ENCODE measurements at regions not wholly inside any gene's neighbourhood (a gene's known extent, or its start where the extent isn't known, plus 50 kb on each side); places are given as distances from the start of the nearest gene placed in this dataset.

DNA sequence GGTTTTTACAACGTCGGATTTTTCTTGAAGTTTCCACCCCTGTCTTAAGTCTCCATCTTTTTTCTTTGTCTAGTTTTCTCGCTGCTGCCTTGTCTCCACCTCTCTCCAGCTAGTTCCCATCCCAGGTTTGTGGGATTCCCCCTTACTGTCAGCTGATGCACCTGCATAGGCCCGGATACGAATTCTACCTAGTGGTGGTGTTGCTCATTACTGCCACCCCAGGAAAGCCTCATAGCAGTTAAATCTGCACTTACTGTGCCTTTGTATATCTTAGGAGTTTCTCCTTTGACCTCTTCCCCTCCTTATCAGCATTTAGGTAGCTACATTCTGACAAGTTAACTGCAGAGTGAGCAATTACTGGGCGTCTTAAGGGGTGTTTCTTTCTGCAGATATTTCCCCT lies 1693.1 kb upstream of the TENM3 start:
- peaks cover 6% of the 10 kb centered on the region for H3K9me3 ChIP-seq (ENCODE audit: control insufficient read depth, low read length)
- H3K4me1 ChIP-seq (ENCODE audit: control insufficient read depth, insufficient read depth, low read length, poor library complexity, severe bottlenecking): no peaks in the 10 kb centered on the region
- H3K36me3 ChIP-seq (ENCODE audit: control insufficient read depth, insufficient read depth, low read length): no peaks in the 10 kb centered on the region
- H3K27ac ChIP-seq (ENCODE audit: low read depth, low read length, severe bottlenecking): no peak overlapping the region
- 77 to 97% methylated on average over 3 of the region's 6 CpGs for WGBS, 2 experiments (ENCODE audit: insufficient coverage in 2 of 2)
- H3K4me3 ChIP-seq (ENCODE audit: extremely low read depth, insufficient read depth, low read length, poor library complexity, severe bottlenecking): no peak overlapping the region

DNA sequence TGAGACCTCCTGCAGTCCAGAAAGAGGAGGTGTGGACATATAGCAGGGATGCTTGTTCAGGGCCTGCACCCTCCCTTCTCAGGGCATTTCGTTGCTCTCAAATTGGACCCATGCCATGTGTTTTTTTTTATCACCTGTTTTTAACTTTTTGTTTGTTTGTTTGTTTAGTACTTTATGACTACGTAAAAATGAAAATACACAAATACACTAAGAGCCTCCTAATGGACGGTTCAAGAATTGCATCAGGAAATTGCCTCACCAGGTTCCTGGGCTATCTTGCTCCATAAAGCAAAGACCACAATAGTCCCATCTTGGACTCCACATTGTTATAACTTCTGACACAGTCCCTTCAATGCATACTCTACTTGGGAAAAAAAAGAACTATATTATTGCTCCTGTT lies 1685.9 kb upstream of the TENM3 start:
- no peaks in the 10 kb centered on the region for H3K4me1 ChIP-seq (ENCODE audit: control insufficient read depth, insufficient read depth, low read length, poor library complexity, severe bottlenecking)
- H3K27ac ChIP-seq (ENCODE audit: low read depth, low read length, severe bottlenecking): no peak overlapping the region
- 100% methylated on average over 1 of the region's 3 CpGs for WGBS, 2 experiments (ENCODE audit: insufficient coverage in 2 of 2)
- H3K9me3 ChIP-seq (ENCODE audit: control insufficient read depth, low read length): no peaks in the 10 kb centered on the region
- H3K36me3 ChIP-seq (ENCODE audit: control insufficient read depth, insufficient read depth, low read length): no peaks in the 10 kb centered on the region
- H3K4me3 ChIP-seq (ENCODE audit: extremely low read depth, insufficient read depth, low read length, poor library complexity, severe bottlenecking): no peak overlapping the region

DNA sequence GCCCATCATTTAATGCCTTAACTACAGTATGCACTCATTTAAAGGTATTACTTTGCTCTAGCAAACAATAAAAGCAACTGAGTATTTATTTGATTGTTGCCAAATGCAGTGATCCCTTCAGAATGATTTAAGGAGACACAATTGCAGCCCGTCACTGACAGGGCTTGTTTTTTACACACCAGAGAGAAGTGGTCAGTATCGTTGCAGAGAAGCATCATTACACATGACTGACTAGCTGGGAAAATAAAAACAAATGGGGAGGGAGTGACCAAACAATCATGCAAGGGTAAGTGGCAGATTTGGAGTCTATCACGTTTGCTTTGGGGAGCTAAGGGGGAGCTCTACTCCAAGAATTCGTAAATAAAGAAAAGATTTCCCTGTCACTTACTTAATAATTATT lies 1685.3 kb upstream of the TENM3 start:
- Histone ChIP-seq H3K36me3 (ENCODE audit: control insufficient read depth, insufficient read depth, low read length) (no peaks in the 10 kb centered on the region), H3K27ac (ENCODE audit: low read depth, low read length, severe bottlenecking) (no peak overlapping the region), H3K4me3 (ENCODE audit: extremely low read depth, insufficient read depth, low read length, poor library complexity, severe bottlenecking) (no peak overlapping the region), H3K4me1 (ENCODE audit: control insufficient read depth, insufficient read depth, low read length, poor library complexity, severe bottlenecking) (no peaks in the 10 kb centered on the region), H3K9me3 (ENCODE audit: control insufficient read depth, low read length) (no peaks in the 10 kb centered on the region)
- 82 to 100% methylated on average over 2 of the region's 4 CpGs for WGBS, 2 experiments (ENCODE audit: insufficient coverage in 2 of 2)

- Histone ChIP-seq H3K4me3 (ENCODE audit: extremely low read depth, insufficient read depth, low read length, poor library complexity, severe bottlenecking) (no peak overlapping the region), H3K4me1 (ENCODE audit: control insufficient read depth, insufficient read depth, low read length, poor library complexity, severe bottlenecking) (no peaks in the 10 kb centered on the region), H3K27ac (ENCODE audit: low read depth, low read length, severe bottlenecking) (no peak overlapping the region), H3K36me3 (ENCODE audit: control insufficient read depth, insufficient read depth, low read length) (no peaks in the 10 kb centered on the region), H3K9me3 (ENCODE audit: control insufficient read depth, low read length) (no peaks in the 10 kb centered on the region)
- 63 to 75% methylated on average over 3 to 5 of the region's 7 CpGs for WGBS, 2 experiments (ENCODE audit: insufficient coverage in 2 of 2)
These were observed 1684.8 kb upstream of the TENM3 start for GRCh38 chr4:180558427-180558826.

DNA sequence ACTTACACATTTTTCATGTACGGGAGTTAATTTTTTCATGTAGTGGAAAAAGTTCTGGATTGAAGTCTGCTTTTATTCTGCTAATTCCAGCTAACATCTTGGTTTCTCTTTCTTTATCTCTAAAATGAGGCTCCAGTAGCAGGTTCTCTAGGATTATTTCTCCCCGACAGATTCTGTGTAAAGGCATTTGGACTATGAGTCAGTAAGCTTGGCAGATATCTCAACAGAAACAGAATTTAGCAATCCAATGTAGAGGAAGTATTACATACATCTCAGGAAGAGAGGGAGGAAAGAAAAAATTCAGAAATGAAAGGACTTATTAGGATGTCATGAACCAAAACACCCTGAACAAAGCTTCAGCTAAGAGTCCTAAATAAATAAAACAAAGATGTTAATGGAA lies 1682.3 kb upstream of the TENM3 start:
- no peaks in the 10 kb centered on the region for H3K9me3 ChIP-seq (ENCODE audit: control insufficient read depth, low read length)
- H3K27ac ChIP-seq (ENCODE audit: low read depth, low read length, severe bottlenecking): no peak overlapping the region
- WGBS, 2 experiments (ENCODE audit: insufficient coverage in 2 of 2): no CpG with 5 or more reads among the region's 2 CpGs
- no peaks in the 10 kb centered on the region for H3K36me3 ChIP-seq (ENCODE audit: control insufficient read depth, insufficient read depth, low read length)
- no peak overlapping the region for H3K4me3 ChIP-seq (ENCODE audit: extremely low read depth, insufficient read depth, low read length, poor library complexity, severe bottlenecking)
- no peaks in the 10 kb centered on the region for H3K4me1 ChIP-seq (ENCODE audit: control insufficient read depth, insufficient read depth, low read length, poor library complexity, severe bottlenecking)

DNA sequence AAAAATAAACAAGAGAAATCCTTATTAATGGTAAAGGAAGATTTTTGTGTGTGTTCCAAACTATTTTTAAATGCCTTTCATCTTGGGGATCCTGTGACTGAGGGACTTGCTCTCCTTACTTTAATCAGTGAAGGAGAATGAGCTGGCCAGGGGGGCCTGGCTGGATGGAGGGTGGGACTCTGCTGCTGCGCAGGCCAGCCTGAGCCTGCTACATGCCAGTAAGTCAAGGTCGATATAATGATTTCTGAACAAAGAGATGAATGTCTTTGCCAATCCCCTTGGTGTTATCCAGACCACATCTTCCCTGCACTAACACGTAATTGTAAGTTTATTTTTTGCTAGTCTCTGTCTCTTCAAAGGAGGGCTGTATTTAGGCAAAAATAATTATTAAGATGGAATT lies 1679.2 kb upstream of the TENM3 start:
- no peaks in the 10 kb centered on the region for H3K36me3 ChIP-seq (ENCODE audit: control insufficient read depth, insufficient read depth, low read length)
- H3K4me1 ChIP-seq (ENCODE audit: control insufficient read depth, insufficient read depth, low read length, poor library complexity, severe bottlenecking): no peaks in the 10 kb centered on the region
- H3K4me3 ChIP-seq (ENCODE audit: extremely low read depth, insufficient read depth, low read length, poor library complexity, severe bottlenecking): no peak overlapping the region
- no peak overlapping the region for H3K27ac ChIP-seq (ENCODE audit: low read depth, low read length, severe bottlenecking)
- H3K9me3 ChIP-seq (ENCODE audit: control insufficient read depth, low read length): no peaks in the 10 kb centered on the region
- 79 to 80% methylated on average over 2 of the region's 3 CpGs for WGBS, 2 experiments (ENCODE audit: insufficient coverage in 2 of 2)

- H3K27ac ChIP-seq (ENCODE audit: low read depth, low read length, severe bottlenecking): no peak overlapping the region
- H3K36me3 ChIP-seq (ENCODE audit: control insufficient read depth, insufficient read depth, low read length): no peaks in the 10 kb centered on the region
- WGBS, 2 experiments (ENCODE audit: insufficient coverage in 2 of 2): 87 to 92% methylated on average over 2 of the region's 5 CpGs
- no peak overlapping the region for H3K4me3 ChIP-seq (ENCODE audit: extremely low read depth, insufficient read depth, low read length, poor library complexity, severe bottlenecking)
- H3K4me1 ChIP-seq (ENCODE audit: control insufficient read depth, insufficient read depth, low read length, poor library complexity, severe bottlenecking): no peaks in the 10 kb centered on the region
- H3K9me3 ChIP-seq (ENCODE audit: control insufficient read depth, low read length): no peaks in the 10 kb centered on the region
These were observed 1678.8 kb upstream of the TENM3 start for GRCh38 chr4:180564448-180564847.

- Histone ChIP-seq H3K27ac (ENCODE audit: low read depth, low read length, severe bottlenecking) (no peak overlapping the region), H3K36me3 (ENCODE audit: control insufficient read depth, insufficient read depth, low read length) (no peaks in the 10 kb centered on the region), H3K9me3 (ENCODE audit: control insufficient read depth, low read length) (no peaks in the 10 kb centered on the region), H3K4me1 (ENCODE audit: control insufficient read depth, insufficient read depth, low read length, poor library complexity, severe bottlenecking) (no peaks in the 10 kb centered on the region), H3K4me3 (ENCODE audit: extremely low read depth, insufficient read depth, low read length, poor library complexity, severe bottlenecking) (no peak overlapping the region)
- 38 to 45% methylated on average over 2 of the region's 2 CpGs for WGBS, 2 experiments (ENCODE audit: insufficient coverage in 2 of 2)
These were observed 1677.3 kb upstream of the TENM3 start for GRCh38 chr4:180565856-180566431.

GRCh38 chr4:180566492-180566891 lies 1676.7 kb upstream of the TENM3 start:
- Histone ChIP-seq H3K4me3 (ENCODE audit: extremely low read depth, insufficient read depth, low read length, poor library complexity, severe bottlenecking) (no peak overlapping the region), H3K4me1 (ENCODE audit: control insufficient read depth, insufficient read depth, low read length, poor library complexity, severe bottlenecking) (no peaks in the 10 kb centered on the region), H3K36me3 (ENCODE audit: control insufficient read depth, insufficient read depth, low read length) (no peaks in the 10 kb centered on the region), H3K9me3 (ENCODE audit: control insufficient read depth, low read length) (no peaks in the 10 kb centered on the region), H3K27ac (ENCODE audit: low read depth, low read length, severe bottlenecking) (no peak overlapping the region)
- 43 to 92% methylated on average over 1 to 2 of the region's 2 CpGs for WGBS, 2 experiments (ENCODE audit: insufficient coverage in 2 of 2)

DNA sequence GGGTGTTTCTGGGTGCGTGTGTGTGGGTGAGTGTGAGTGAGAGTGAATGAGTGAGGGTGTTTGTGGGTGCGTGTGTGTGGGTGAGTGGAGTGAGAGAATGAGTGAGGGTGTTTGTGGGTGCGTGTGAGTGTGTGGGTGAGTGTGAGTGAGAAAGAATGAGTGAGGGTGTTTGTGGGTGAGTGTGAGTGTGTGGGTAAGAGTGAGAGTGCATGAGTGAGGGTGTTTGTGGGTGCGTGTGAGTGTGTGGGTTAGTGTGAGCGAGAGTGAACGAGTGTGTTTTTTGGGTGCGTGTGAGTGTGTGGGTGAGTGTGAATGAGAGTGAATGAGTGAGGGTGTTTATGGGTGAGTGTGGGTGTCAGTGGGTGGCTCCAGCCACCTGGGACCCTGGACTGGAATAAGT lies 1676.1 kb upstream of the TENM3 start:
- Histone ChIP-seq H3K9me3 (ENCODE audit: control insufficient read depth, low read length) (no peaks in the 10 kb centered on the region), H3K27ac (ENCODE audit: low read depth, low read length, severe bottlenecking) (no peak overlapping the region), H3K36me3 (ENCODE audit: control insufficient read depth, insufficient read depth, low read length) (no peaks in the 10 kb centered on the region), H3K4me3 (ENCODE audit: extremely low read depth, insufficient read depth, low read length, poor library complexity, severe bottlenecking) (no peak overlapping the region), H3K4me1 (ENCODE audit: control insufficient read depth, insufficient read depth, low read length, poor library complexity, severe bottlenecking) (no peaks in the 10 kb centered on the region)
- WGBS, 2 experiments (ENCODE audit: insufficient coverage in 2 of 2): 84 to 85% methylated on average over 6 to 7 of the region's 7 CpGs

GRCh38 chr4:180571516-180572055 lies 1671.6 kb upstream of the TENM3 start:
- Histone ChIP-seq H3K9me3 (ENCODE audit: control insufficient read depth, low read length) (no peaks in the 10 kb centered on the region), H3K4me1 (ENCODE audit: control insufficient read depth, insufficient read depth, low read length, poor library complexity, severe bottlenecking) (no peaks in the 10 kb centered on the region), H3K36me3 (ENCODE audit: control insufficient read depth, insufficient read depth, low read length) (no peaks in the 10 kb centered on the region), H3K27ac (ENCODE audit: low read depth, low read length, severe bottlenecking) (no peak overlapping the region), H3K4me3 (ENCODE audit: extremely low read depth, insufficient read depth, low read length, poor library complexity, severe bottlenecking) (no peak overlapping the region)
- WGBS, 2 experiments (ENCODE audit: insufficient coverage in 2 of 2): 89 to 94% methylated on average over 3 to 4 of the region's 7 CpGs

Measured in mesodermal cell (in vitro differentiated cells).